HG02973 (cell line): ENCODE measurements at regions not wholly inside any gene's neighbourhood (a gene's known extent, or its start where the extent isn't known, plus 50 kb on each side); places are given as distances from the start of the nearest gene placed in this dataset.

Experiments
- ATAC-seq: cut with Tn5 transposase; IDR thresholded peaks from one replicate; pipeline ENCODE4 v1.9.1; 2021; ENCODE audit warnings: moderate library complexity; ENCODE audit not compliant: unreplicated experiment

- peak; percentile 95 for ATAC-seq
Measured at GRCh38 chr13:106917673-106918556, 350.0 kb upstream of the ARGLU1 start.

- ATAC-seq: no peak
Measured at GRCh38 chr13:106917024-106917571, 349.2 kb upstream of the ARGLU1 start.

- ATAC-seq: no peak
Measured at GRCh38 chr13:106916329-106916976, 348.5 kb upstream of the ARGLU1 start.

- ATAC-seq: no peak
Measured at GRCh38 chr13:106915146-106915545, 347.2 kb upstream of the ARGLU1 start.

- no peak for ATAC-seq
Measured at GRCh38 chr13:106911627-106912026, 343.7 kb upstream of the ARGLU1 start.

- ATAC-seq: no peak
Measured at GRCh38 chr13:106911020-106911419, 343.1 kb upstream of the ARGLU1 start.

- ATAC-seq: no peak
Measured at GRCh38 chr13:106906426-106906996, 338.6 kb upstream of the ARGLU1 start.

- ATAC-seq: no peak
Measured at GRCh38 chr13:106905380-106906162, 337.6 kb upstream of the ARGLU1 start.

GRCh38 chr13:106899442-106899841 lies 331.5 kb upstream of the ARGLU1 start:
- no peak for ATAC-seq

- ATAC-seq: no peak
Measured at GRCh38 chr13:106898231-106898630, 330.3 kb upstream of the ARGLU1 start.

GRCh38 chr13:106888148-106888547 lies 320.2 kb upstream of the ARGLU1 start:
- ATAC-seq: no peak

- ATAC-seq: no peak
Measured at GRCh38 chr13:106887686-106888085, 319.7 kb upstream of the ARGLU1 start.

GRCh38 chr13:106883976-106884375 lies 316.0 kb upstream of the ARGLU1 start:
- no peak for ATAC-seq

GRCh38 chr13:106882246-106882645 lies 314.3 kb upstream of the ARGLU1 start:
- no peak for ATAC-seq

GRCh38 chr13:106879806-106880205 lies 311.9 kb upstream of the ARGLU1 start:
- no peak for ATAC-seq

GRCh38 chr13:106874323-106874722 lies 306.4 kb upstream of the ARGLU1 start:
- no peak for ATAC-seq

GRCh38 chr13:106873810-106874209 lies 305.9 kb upstream of the ARGLU1 start:
- ATAC-seq: no peak

- ATAC-seq: no peak
Measured at GRCh38 chr13:106867249-106867648, 299.3 kb upstream of the ARGLU1 start.

- no peak for ATAC-seq
Measured at GRCh38 chr13:106865716-106866440, 297.9 kb upstream of the ARGLU1 start.

GRCh38 chr13:106859533-106859904 lies 291.6 kb upstream of the ARGLU1 start:
- no peak for ATAC-seq
